Iris pigment epithelial cell (primary cell): ENCODE measurements at regions not wholly inside any gene's neighbourhood (a gene's known extent, or its start where the extent isn't known, plus 50 kb on each side); places are given as distances from the start of the nearest gene placed in this dataset.
A peak's percentile ranks its signal among the peaks of the same experiment; 100 is the strongest.

Experiments
- DNase-seq: peaks from one replicate; pipeline ENCODE4 v3.0.0-alpha.2; 2011; ENCODE audit warnings: low read depth

DNA sequence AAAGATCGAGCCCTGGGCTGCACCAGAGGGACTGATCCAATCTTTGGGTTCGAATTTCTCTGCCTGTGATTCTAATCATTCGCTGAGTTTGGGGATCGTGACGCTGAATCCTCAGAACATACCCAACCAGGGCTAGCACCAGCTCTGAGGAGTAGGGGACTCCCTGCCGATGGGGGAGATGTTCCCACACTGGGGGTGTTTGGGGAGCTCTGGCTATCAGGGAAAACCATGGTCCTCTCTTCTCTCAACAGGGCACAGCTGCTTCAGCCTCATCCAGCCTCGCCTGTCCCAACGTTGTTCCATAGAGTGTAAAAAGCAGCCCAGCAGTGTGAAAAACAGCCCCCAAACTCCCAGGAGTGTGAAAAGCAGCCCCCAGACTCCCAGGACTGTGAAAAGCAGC, 136.6 kb downstream of the ANKRD60 start:
- no peak for DNase-seq

DNA sequence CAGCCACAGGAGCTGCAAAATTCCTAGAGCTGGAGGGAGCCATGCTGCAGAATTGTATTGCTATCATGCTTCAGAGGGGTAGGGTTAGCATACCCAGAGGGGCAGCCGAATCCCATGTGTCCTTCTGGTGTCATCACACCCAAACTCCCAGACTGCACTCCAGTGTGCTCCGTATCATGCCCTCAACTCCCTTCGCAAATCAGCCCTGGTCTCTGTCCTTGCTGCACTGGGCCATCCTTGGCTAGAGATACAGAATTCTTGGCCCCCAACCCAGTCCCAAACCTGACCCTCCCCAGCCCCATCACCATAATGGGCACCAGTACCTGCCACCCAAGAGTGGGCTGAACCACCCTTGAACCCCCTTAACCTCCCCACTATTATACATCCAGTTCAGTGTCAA, 138.3 kb downstream of the ANKRD60 start:
- DNase-seq = no peak

DNA sequence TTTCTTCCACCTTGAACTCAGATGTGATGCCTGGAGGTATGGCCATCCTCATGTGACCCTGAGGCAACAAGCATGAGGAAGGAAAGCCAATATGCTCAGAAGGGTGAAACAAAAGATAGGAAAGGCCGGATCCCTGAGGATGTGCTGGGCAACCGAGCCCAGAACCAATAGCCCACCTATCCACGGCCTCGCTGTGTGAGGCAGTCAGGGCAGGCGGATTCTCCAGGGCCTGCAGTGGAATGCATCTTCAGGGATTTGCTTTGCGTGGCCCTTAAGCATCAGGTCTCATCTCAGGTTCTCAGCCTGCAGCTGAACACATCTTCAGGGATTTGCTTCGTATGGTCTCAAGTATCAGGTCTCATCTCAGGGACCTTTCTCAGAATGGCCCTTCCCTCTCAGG, 139.8 kb downstream of the ANKRD60 start:
- no peak for DNase-seq

DNA sequence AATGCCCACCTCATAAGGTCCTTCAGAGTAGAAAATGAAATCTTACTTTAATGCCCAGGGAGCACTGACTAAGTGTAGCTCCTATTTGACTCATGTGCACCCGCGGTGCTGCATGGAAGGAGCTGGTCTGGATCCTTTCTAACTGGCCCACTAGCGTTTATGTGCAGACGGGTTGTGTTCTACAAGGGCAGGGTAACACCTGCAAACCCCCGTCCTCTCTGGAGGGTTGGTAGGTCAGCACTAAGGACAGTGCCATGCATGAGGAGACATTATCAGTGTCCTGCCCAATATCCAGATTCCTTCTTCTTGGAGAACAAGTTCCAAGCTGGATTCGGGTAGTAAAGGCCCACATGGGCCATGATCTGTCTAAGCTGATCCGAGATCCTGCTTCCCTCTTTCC, 140.3 kb downstream of the ANKRD60 start:
- DNase-seq = no peak

DNA sequence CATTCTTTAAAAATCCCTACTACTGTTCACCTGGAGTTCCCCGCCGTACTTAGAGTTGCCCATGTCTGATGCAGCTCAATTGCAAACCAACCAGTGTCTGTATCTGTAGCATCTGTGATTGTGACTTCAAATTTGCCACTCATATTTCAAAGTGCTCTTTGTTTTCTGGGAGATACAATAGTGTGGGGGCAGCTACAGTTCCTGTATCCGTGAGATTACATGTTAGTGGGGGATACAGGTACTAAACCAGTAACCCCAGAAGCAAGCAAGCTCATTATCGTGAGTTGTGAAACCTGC, 140.9 kb downstream of the ANKRD60 start:
- DNase-seq = no peak

DNA sequence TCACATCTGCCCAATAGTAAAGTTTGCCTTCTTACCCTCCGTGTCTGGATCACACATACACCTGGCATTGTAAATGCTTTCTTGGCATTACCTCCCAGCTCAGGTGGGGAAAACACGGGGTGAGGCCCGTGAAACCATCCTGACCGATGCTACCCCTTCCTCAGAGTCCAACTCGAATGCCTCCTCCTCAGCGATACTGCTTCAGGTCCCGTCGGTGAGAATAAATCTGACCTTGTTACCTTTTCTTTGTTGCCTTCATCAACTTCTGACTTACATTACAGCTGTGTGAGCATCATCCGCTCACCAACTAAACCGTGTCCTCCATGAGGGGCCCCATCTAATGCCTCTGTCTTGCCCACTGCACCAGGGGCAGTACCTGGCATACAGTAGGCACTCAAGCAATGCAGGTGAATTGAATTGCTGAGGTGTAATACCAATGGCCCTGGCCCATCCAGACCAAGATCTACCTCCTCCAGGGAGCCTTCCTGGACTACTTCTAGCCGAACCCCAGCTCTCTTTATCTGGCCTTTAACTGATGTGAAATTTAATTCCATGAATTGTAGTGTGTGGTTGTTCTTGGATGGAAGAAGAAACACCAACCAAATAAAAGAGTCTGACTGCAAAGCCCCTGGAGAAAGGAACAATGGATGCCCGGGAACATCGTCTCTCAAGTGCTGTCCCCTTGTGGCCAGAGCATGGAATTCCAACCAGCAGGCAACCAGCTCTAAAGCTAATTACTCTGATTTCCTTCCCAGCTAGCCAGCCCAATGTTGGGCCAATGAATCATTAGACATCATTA, 141.5 kb downstream of the ANKRD60 start:
- DNase-seq = peak; percentile 49

DNA sequence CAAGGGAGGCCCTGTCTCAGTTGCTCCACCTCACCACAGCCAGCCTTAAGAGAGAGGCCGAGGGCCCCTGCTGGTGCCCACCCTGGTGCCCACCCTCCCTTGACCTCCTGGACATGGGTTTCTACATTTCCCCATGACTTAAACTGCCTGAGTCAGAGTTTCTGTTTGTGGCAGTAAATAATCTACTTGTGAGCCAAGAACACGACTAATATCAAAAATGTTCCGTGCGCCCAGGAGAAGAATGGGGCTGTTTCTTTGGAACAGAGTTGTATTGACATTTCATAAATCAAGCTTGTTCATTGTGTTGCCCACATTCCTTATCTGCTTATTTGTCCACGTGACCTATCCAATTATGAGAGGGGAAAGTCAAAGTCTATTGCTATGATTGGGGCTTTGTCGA, 143.5 kb downstream of the ANKRD60 start:
- no peak for DNase-seq

DNA sequence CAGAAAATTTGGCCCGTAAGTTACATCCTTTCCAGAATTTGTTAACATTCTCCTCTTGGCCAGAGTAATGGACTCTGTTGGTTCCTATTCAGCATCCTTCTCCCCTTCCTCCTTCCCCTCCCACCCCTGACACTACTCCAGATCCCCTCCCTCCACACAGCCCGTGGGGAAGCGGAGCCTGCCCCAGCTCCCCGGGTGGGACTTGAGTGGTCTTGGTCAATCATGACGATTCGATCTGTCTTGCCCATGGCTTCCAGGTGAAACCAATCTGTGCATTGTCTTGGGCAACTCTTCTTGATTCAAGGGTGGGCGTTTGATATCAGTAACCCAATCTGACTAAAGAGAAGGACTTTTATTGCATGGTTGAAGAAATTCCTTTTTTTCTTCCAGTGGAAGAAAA, 143.9 kb downstream of the ANKRD60 start:
- no peak for DNase-seq

DNA sequence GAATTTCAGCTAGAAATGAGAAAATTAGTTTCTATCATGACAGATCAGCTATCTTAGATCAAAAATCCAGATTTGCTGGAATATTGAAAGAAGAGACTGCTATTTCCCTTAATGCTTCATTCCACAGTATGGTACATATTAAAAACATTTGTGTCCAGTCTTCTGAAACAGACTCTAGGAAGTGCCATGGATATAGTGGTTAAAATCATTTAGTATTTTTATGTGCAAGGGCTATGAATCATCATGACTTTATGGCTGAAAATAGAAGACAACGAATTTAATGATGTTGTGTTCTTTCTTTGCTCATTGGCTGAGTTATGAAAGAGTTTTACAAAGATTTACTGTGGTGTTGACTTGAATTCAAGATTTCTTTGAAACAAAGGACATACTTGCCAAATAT, 146.6 kb downstream of the ANKRD60 start:
- peak; percentile 27 for DNase-seq

DNA sequence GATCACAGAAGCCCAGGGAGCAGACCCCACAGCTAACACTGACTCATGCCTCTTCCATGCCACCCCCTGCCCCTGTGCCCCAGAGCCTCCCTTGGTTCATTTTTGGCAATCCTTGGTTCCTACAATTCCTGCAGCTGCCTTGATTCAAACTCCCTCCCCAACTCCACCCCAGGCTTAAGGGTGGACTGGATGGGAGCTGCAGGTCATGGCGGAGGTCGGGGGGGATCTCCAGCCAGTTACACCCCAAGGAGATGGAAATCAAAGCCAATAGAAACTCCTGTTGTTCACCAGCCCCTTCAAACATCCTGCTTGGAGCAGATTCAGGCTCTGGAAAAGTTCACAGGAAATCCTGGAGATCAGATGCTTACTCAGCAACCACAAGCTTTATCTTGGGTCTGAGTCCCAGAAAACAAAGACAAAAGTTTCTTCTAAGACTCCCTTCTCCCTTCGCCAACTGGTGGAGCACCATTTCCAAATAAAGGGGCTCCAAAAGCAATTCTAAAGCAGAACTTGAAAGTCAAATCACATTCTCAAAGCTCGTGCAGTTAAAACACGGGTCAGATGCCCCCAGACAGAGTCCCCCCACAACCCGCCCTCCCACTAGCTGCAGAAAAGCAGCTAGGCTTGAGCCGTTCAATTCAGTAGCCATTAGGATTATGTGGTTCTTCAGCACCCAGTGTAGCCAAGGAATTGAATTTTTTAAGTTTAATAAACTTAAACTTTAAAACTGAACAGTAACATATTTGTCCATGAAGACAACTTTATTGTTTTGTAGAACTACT, 149.5 kb downstream of the ANKRD60 start:
- DNase-seq = peak; percentile 41

DNA sequence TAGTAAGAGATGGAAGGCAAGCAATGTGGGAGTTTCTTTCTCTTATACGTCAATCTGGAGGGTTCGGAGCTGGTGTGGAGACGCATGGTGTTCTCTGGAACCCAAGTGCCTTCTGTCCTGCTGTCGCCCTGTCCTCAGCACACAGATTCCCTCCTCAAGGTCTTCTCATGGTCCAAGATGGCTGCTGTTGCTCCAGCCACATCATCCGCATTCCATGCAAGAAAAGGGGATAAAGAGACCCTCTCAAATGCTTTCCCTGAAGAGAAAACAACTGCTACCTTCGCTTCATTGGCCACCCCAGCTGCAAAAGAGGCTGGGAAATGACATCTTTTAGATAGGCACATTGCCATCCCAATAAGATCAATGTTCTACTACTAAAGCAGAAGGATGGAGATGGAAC, 151.2 kb downstream of the ANKRD60 start:
- DNase-seq = no peak

DNA sequence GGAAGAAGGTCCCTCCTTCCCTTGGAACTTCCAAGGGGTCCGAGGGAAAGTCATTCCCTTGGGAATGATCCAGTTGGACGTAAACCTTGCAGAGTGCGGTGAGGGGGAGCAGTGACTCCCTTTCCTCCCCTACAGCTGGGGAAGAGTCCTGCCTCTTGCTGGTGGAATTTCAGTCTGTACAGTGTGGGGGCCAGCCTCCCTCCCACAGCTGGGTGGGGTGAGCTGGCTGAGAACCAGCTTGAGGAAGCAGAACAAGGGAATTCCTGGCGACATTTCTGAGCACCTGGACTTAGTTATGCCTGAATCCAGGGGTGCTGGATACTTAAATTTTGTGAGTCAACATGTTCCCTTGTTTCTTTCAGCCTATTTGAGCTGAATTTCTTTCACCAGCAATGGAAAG, 152.0 kb downstream of the ANKRD60 start:
- DNase-seq = no peak

DNA sequence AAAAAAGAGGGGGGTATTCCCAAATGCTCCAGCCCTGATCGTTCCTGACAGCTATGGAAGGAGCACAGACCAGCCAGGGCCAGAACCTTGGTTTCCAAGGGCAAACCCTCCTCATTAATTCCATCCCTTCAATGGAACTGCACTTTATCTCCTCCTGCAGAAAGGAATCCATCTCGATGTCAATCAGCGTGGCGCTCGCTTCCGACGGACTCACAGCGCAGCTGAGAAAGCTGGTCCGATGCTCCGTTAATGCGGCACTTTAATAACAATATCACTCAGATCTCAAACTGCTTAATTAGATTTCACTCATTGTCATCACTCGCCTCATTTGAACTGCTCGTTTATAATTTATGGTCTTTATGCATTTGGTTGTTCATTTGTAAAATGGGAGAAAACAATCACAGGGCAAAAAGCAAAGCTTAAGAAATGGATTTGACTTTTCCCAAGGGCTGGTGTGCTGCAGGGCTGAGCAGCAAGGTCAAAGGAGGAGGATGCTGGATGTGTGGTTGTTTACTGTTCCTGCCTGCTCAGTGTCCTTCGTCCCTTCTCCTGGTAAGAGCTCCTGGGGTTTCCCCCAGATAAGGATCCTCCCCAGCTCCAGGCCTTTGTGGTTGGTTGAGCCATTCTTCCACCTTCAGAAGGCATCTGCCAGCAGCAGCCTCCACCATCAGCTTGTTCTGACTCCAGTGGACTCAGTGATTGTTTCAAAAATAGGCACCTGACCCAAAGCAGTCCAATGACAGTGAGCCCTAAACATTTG, 152.7 kb downstream of the ANKRD60 start:
- no peak for DNase-seq

DNA sequence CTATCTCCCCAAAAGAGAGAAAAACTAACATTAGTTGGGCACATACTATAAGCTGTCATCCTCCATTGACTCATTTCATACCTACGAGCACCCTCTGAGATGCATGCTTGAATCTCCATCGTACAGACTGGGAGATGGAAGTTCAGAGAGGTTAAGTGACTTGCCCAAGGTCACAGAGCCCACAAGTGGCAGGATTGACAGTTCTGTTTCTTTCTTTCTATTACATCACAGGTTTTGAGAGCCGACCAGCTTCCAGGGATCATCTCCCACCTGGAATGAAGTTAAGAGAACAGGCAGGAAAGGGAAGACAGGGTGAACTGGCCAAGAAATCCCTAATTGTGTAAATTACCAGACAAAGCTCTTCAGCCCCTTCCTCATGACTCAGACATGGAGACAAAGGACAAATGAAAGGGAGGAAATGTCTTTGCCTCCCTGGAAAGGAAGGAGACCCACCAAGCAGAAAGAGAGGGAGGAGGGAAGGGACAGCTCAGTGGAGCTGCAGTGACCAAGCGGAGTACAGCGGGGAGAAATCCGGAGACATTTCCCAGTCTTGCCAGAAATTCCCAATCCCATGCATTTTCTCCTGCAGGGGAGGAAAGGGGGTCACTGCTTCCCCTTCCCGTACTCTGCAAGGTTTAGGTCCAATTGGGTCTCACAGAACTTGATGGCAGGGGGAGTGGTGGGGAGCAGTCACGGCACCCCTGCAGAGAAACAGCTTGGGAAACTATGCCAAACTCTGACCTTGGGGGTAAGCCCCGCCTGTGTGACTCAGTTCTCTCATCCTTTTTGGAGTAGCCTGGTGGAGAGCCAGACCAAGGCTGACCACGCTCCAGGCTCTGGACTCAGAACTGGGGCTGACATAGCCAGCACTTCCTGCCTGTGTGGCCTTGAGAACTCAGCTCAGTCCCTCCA, 154.3 kb downstream of the ANKRD60 start:
- DNase-seq = peak; percentile 27

DNA sequence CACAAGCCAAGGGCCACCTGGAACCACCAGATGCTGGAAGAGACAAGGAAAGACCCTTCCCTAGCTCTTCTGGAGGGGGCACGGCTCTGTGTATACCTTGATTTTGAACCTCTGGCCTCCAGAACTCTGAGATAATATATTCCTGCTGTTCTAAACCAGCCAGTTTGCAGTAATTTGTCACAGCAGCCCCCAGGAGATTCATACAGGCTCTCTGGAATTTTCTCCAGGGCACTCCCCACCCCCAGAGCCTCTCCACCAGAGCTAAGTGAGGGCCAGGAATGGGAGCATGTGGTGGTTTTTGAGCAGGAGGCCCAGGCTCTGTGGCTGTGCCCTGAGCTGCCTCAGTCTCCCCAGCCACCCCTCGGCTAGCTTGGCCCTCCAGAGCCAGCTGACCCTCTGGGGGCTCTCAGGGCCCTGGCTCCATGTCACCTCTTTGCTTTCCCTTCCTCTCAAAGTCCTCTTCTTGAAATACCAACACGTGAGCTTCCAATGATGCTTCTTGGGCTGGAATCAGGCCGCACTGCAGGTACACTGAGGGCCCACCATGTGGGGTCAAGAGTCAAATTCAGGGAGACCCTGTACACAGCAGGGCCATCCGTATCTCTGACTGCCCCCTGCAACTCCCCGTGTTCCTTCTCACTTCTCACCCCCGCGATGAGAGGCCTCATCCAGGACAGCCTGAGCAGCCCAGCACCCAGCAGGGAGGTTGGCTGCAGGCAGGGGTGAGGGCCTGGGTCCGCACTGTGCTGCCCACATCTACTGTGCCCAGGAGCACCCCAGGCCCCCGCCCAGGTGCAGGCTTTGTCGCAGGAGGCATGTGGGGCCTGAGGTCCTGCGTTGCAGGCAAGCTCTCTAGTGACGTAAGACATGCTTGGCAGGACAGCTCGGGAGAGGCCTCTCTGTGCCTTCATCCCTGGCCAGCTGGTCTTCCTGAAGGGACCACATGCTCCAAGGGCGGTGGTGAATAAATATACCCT, 155.5 kb downstream of the ANKRD60 start:
- no peak for DNase-seq

DNA sequence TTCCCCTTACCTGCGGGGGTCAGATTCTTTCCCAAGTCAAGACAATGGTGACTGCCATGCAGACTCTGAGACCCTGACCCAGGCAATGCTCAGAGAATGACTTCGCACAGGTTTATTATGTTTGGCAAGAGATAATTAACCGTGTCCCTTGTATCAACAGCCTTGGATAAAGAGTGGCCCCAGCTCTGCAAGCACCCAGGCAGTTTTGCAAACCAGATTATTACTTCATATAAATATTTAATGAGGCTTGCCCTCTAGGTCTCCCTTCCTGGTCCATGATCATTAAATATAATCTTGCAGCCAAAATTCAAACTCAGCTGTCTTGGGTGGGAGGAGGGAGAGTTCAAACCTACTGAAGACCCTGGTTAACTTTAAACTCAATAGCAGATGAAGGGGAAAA, 156.5 kb downstream of the ANKRD60 start:
- no peak for DNase-seq

DNA sequence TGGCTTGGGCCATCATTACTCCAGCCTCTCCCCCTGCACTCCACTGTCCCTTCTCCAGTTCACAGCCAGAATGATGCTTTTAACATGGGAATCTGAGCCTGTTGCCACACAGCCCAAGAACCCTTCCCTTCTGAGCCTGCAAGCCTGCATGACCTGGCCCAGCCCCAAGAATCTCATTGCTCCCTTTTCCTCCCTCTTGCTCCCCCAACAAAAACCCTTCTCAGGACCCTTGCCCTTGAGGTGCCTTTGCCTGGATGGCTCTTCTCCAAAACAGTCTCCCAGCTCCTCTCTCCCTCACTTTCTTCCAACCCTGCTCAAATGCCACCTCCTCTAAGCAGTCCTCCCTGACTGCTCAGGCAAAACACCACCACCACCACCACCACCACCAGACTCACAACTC, 157.2 kb downstream of the ANKRD60 start:
- no peak for DNase-seq

DNA sequence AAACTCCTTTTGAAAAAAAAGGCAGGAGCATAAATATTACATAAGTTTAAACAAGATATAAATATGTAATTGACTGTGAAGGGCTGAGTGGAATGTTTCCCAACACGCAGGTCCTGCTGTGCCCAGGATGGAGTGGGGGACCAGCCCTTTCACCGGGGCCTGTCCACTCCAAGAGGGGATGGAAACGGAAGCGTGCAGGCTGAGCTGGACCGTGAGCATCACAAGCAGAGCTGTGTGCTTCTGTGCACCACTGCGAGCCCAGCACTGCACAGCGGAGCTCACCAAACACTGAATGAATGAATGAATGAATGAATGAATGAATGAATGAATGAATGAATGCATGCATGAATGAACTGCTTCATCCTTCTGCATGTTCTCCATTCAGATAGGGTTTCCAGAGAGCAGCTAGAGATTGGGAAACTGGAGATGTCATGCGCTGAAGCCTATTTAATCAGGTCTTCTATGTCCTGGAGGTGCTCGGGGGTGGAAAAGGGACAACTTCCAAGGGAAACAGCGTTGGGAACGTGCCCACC, 157.7 kb downstream of the ANKRD60 start:
- DNase-seq = no peak

DNA sequence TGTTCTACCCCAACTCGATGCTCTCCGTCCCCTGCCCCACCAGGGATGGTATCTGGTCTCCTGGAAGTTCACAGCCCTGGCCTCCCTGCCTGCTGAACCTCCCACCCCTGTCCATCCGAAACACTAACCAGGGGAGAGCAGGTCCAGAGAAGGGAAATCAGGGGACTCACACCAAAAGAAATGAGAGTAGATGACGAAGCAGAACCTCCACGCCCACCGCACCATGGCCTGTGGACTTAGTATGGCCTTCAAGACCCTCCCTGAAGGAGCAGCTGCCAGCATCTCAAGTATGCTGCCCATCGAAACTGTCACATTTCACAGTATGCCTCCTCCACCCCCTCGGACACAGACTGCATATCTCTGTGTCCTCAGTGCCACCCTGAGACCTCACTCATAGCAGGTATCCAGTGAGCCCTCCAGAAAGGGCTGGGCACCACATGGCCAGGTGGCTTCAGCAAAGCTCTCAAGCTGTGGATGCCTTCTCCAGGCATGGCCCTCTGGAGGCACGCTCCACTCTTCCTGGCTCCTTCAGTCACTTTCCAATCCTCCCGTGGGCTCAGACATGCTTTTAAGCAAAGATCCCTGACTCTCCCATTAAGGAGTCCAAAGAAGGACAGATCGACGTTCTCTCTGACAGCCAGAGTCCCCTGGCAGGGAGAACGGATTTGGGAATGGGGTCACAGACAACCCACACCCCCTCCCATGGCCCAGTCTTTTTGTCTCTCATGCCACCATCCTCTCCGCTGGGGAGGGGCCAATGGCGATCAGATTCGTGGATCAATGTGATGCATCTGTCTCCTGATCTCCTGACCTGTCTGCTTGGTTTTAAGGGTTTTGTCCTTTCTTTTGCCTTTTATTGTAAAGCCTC, 158.4 kb downstream of the ANKRD60 start:
- no peak for DNase-seq

DNA sequence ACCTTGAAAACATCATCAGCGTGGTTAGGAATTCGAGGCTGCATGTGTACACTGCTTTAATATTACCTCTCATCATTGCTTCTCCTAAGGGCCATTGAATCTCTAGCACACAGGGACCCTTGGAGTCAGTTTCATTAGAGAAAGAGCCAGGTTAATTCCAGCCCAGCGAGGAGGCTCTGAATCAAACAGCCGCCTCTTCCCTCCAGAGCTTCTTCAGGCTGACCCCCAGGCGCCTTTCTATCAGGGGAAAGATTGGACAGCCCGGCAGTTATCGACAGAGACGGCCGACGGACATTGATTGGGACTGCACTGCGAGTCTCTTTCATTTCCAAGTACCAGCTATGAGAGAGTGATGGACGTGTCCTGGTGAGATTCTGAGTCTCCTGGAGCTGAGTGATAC, 159.2 kb downstream of the ANKRD60 start:
- no peak for DNase-seq
